ENCODE measurements at regions not wholly inside any gene's neighbourhood (a gene's known extent, or its start where the extent isn't known, plus 50 kb on each side); places are given as distances from the start of the nearest gene placed in this dataset.

DNA sequence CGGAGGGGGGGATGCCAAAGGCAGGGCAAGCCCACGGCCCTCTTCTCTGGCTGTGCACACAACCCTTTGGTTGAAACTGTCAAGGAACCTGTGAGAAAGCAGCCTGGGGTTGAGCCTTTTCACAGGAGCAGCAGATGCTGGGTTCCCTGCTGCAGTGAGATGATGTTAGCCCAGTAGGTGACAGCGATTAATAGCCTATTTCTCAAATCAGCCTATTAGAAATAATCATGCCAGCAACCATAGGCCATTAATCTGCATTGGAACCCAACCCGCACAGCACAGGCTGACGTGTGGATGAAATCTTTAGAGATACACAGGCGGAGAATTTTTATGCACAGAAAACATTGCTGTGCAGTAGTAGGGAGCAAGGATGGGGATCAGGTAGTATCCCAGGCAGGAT, 637.5 kb downstream of the AJAP1 start:
- TF ChIP-seq POLR2A (IDR thresholded peaks at IDR 0.05): no peak
- no peak for TF ChIP-seq CTCF (IDR thresholded peaks at IDR 0.05)

Data from lower leg skin (tissue), 3 donors.